ENCODE measurements at regions not wholly inside any gene's neighbourhood (a gene's known extent, or its start where the extent isn't known, plus 50 kb on each side); places are given as distances from the start of the nearest gene placed in this dataset.

GRCh38 chr2:239781454-239781853, 243.7 kb downstream of the NDUFA10 start:
- TF ChIP-seq POLR2A (IDR thresholded peaks at IDR 0.05; ENCODE audit: low read depth, low read length) (no peak), USF2 (IDR thresholded peaks at IDR 0.05; ENCODE audit: borderline replicate concordance, low read depth, low read length) (no peak), NKRF (conservative IDR thresholded peaks at IDR 0.05) (no peak), POLR2AphosphoS2 (IDR thresholded peaks at IDR 0.05; ENCODE audit: low read depth, low read length) (no peak), EP300 (IDR thresholded peaks at IDR 0.05; ENCODE audit: borderline replicate concordance in 1 of 2, control insufficient read depth in 1 of 2, low read depth in 2 of 2, low read length in 2 of 2) (no peak)

Measured in GM12878 (cell line).